ENCODE measurements at regions not wholly inside any gene's neighbourhood (a gene's known extent, or its start where the extent isn't known, plus 50 kb on each side); places are given as distances from the start of the nearest gene placed in this dataset.

GRCh38 chr1:178612261-178612660 lies 99.4 kb downstream of the TEX35 start:
- CTCF ChIA-PET: interaction anchor here (1.3 kb wide), 1 partner anchor 18 kb away, joined by 3 read pairs; no protein-coding TSS in a partner anchor
- H3K27ac Mint-ChIP-seq: no peak overlapping the region

GRCh38 chr1:178613271-178613945 lies 100.5 kb downstream of the TEX35 start:
- Mint-ChIP-seq H3K36me3 (ENCODE audit: low read depth) (no peaks in the 10 kb centered on the region), H3K4me3 (no peak overlapping the region), H3K27me3 (peaks cover 5% of the 10 kb centered on the region), H3K27ac (no peak overlapping the region), H3K9me3 (no peaks in the 10 kb centered on the region), H3K4me1 (ENCODE audit: low read depth) (no peaks in the 10 kb centered on the region)
- Histone ChIP-seq H3K27me3 (ENCODE audit: control insufficient read depth in 1 of 2, insufficient read depth in 2 of 2, low read length in 2 of 2) (peaks cover 0 to 5% of the 10 kb centered on the region in 2 experiments), H3K4me3 (ENCODE audit: low read length) (no peak overlapping the region), H3K36me3 (ENCODE audit: insufficient read depth, low read length) (no peaks in the 10 kb centered on the region), H3K27ac (ENCODE audit: low read depth in 1 of 2, low read length in 2 of 2) (no peak overlapping the region), H3K4me1 (ENCODE audit: insufficient read depth, low read length) (no peaks in the 10 kb centered on the region), H3K9me3 (ENCODE audit: control insufficient read depth in 1 of 2, insufficient read depth in 1 of 2, low read length in 2 of 2) (no peaks in the 10 kb centered on the region)
- no peak for ATAC-seq (ENCODE audit: poor library complexity)
- POLR2A ChIA-PET: no interaction called here
- DNase-seq: no peak
- intact Hi-C loops (cut with DNase I, micrococcal nuclease): no loop called here
- CTCF ChIA-PET: interaction anchor here (1.3 kb wide), 1 partner anchor 19 kb away, joined by 3 read pairs; no protein-coding TSS in a partner anchor
- TF ChIP-seq CTCF (IDR thresholded peaks at IDR 0.05): no peak

More at GRCh38 chr1:178612261-178612660, 99.4 kb downstream of the TEX35 start:
- Mint-ChIP-seq H3K9me3 (no peaks in the 10 kb centered on the region), H3K27me3 (peaks cover 5% of the 10 kb centered on the region), H3K4me1 (ENCODE audit: low read depth) (no peaks in the 10 kb centered on the region), H3K36me3 (ENCODE audit: low read depth) (no peaks in the 10 kb centered on the region), H3K4me3 (no peak overlapping the region)
- Histone ChIP-seq H3K27me3 (ENCODE audit: control insufficient read depth in 1 of 2, insufficient read depth in 2 of 2, low read length in 2 of 2) (no peaks in the 10 kb centered on the region), H3K4me3 (ENCODE audit: low read length) (no peak overlapping the region), H3K36me3 (ENCODE audit: insufficient read depth, low read length) (no peaks in the 10 kb centered on the region), H3K4me1 (ENCODE audit: insufficient read depth, low read length) (no peaks in the 10 kb centered on the region), H3K27ac (ENCODE audit: low read depth in 1 of 2, low read length in 2 of 2) (no peak overlapping the region), H3K9me3 (ENCODE audit: control insufficient read depth in 1 of 2, insufficient read depth in 1 of 2, low read length in 2 of 2) (no peaks in the 10 kb centered on the region)
- no peak for TF ChIP-seq CTCF (IDR thresholded peaks at IDR 0.05)
- POLR2A ChIA-PET: no interaction called here
- no peak for ATAC-seq (ENCODE audit: poor library complexity)
- intact Hi-C loops (cut with DNase I, micrococcal nuclease): no loop called here
- no peak for DNase-seq

GRCh38 chr1:178614286-178614685 lies 101.4 kb downstream of the TEX35 start:
- H3K36me3 Mint-ChIP-seq (ENCODE audit: low read depth): no peaks in the 10 kb centered on the region

More at GRCh38 chr1:178614286-178614685, 101.4 kb downstream of the TEX35 start:
- no peak overlapping the region for H3K27ac ChIP-seq (ENCODE audit: low read depth in 1 of 2, low read length in 2 of 2)
- Mint-ChIP-seq H3K27ac (no peak overlapping the region), H3K4me1 (ENCODE audit: low read depth) (no peaks in the 10 kb centered on the region), H3K9me3 (no peaks in the 10 kb centered on the region), H3K27me3 (peaks cover 5% of the 10 kb centered on the region), H3K4me3 (no peak overlapping the region)
- no peak overlapping the region for H3K4me3 ChIP-seq (ENCODE audit: low read length)
- TF ChIP-seq CTCF (IDR thresholded peaks at IDR 0.05): no peak
- POLR2A ChIA-PET: no interaction called here
- H3K9me3 ChIP-seq (ENCODE audit: control insufficient read depth in 1 of 2, insufficient read depth in 1 of 2, low read length in 2 of 2): no peaks in the 10 kb centered on the region
- CTCF ChIA-PET: no interaction called here
- no peak for ATAC-seq (ENCODE audit: poor library complexity)
- intact Hi-C loops (cut with DNase I, micrococcal nuclease): no loop called here
- no peaks in the 10 kb centered on the region for H3K4me1 ChIP-seq (ENCODE audit: insufficient read depth, low read length)
- no peaks in the 10 kb centered on the region for H3K36me3 ChIP-seq (ENCODE audit: insufficient read depth, low read length)
- H3K27me3 ChIP-seq (ENCODE audit: control insufficient read depth in 1 of 2, insufficient read depth in 2 of 2, low read length in 2 of 2): peaks cover 0 to 5% of the 10 kb centered on the region in 2 experiments
- no peak for DNase-seq
